RPMI8226 (cell line): ENCODE measurements at regions not wholly inside any gene's neighbourhood (a gene's known extent, or its start where the extent isn't known, plus 50 kb on each side); places are given as distances from the start of the nearest gene placed in this dataset.
"Not testable (repeated sequence)": the region's sequence is repeated elsewhere in the genome, so short reads cannot be mapped to it uniquely, and the experiment has no call there.

Experiments used
- DNase-seq: peaks from one replicate; pipeline ENCODE4 v3.0.0-alpha.2; 2015

GRCh38 chr6:14505401-14505800 is 387.8 kb downstream of the CD83 start:
- DNase-seq: no peak

GRCh38 chr6:14506656-14507246 is 389.2 kb downstream of the CD83 start:
- no peak for DNase-seq

- no peak for DNase-seq
Measured at GRCh38 chr6:14509120-14509519, 391.5 kb downstream of the CD83 start.

GRCh38 chr6:14510038-14510437 is 392.5 kb downstream of the CD83 start:
- peak; percentile 16 for DNase-seq

- no peak for DNase-seq
Measured at GRCh38 chr6:14511061-14511586, 393.6 kb downstream of the CD83 start.

GRCh38 chr6:14512246-14512645 is 394.7 kb downstream of the CD83 start:
- no peak for DNase-seq

GRCh38 chr6:14513496-14514393 is 396.2 kb downstream of the CD83 start:
- no peak for DNase-seq

- DNase-seq: no peak
Measured at GRCh38 chr6:14516956-14517355, 399.4 kb downstream of the CD83 start.

GRCh38 chr6:14517516-14518105 is 400.0 kb downstream of the CD83 start:
- DNase-seq: no peak

GRCh38 chr6:14518515-14519217 is 401.1 kb downstream of the CD83 start:
- no peak for DNase-seq

- no peak for DNase-seq
Measured at GRCh38 chr6:14520029-14520428, 402.5 kb downstream of the CD83 start.

- DNase-seq: no peak
Measured at GRCh38 chr6:14520536-14520935, 403.0 kb downstream of the CD83 start.

- no peak for DNase-seq
Measured at GRCh38 chr6:14521141-14521540, 403.6 kb downstream of the CD83 start.

GRCh38 chr6:14521861-14522260 is 404.3 kb downstream of the CD83 start:
- not testable (repeated sequence) for DNase-seq

- no peak for DNase-seq
Measured at GRCh38 chr6:14524319-14524718, 406.7 kb downstream of the CD83 start.

- no peak for DNase-seq
Measured at GRCh38 chr6:14530385-14530784, 412.8 kb downstream of the CD83 start.

GRCh38 chr6:14533446-14533845 is 415.9 kb downstream of the CD83 start:
- DNase-seq: no peak

- DNase-seq: no peak
Measured at GRCh38 chr6:14537030-14537429, 419.5 kb downstream of the CD83 start.

- DNase-seq: no peak
Measured at GRCh38 chr6:14540276-14540675, 422.7 kb downstream of the CD83 start.

GRCh38 chr6:14540810-14541540 is 423.4 kb downstream of the CD83 start:
- DNase-seq: no peak

GRCh38 chr6:14542670-14543366 is 425.2 kb downstream of the CD83 start:
- no peak for DNase-seq
